T-helper 2 cell treated with Interferon-gamma antibody and Interleukin-4, amounts not matched to agents 100 ng/mL and 5 ng/mL, for 36 hours (primary cell): ENCODE measurements at regions not wholly inside any gene's neighbourhood (a gene's known extent, or its start where the extent isn't known, plus 50 kb on each side); places are given as distances from the start of the nearest gene placed in this dataset.

Experiments
- intact Hi-C: fragments of 100-400 bp; cut with micrococcal nuclease; formaldehyde crosslinking; loops from one replicate; pipeline ENCODE4 v1.15.1; 2023

GRCh38 chr5:123830575-123830974 lies 318.6 kb downstream of the CSNK1G3 start:
- intact Hi-C loops = no loop called here

- intact Hi-C loops = no loop called here
Observed at GRCh38 chr5:123827811-123828210, 315.8 kb downstream of the CSNK1G3 start.

GRCh38 chr5:123819833-123820232 lies 307.9 kb downstream of the CSNK1G3 start:
- intact Hi-C loops = no loop called here

GRCh38 chr5:123819386-123819785 lies 307.4 kb downstream of the CSNK1G3 start:
- intact Hi-C loops = no loop called here

GRCh38 chr5:123817267-123817666 lies 305.3 kb downstream of the CSNK1G3 start:
- intact Hi-C loops = no loop called here

GRCh38 chr5:123814801-123815470 lies 303.0 kb downstream of the CSNK1G3 start:
- intact Hi-C loops = no loop called here

GRCh38 chr5:123813937-123814624 lies 302.1 kb downstream of the CSNK1G3 start:
- intact Hi-C loops = no loop called here

GRCh38 chr5:123813264-123813663 lies 301.3 kb downstream of the CSNK1G3 start:
- intact Hi-C loops = no loop called here

- intact Hi-C loops = no loop called here
Observed at GRCh38 chr5:123811831-123812230, 299.9 kb downstream of the CSNK1G3 start.

- intact Hi-C loops = no loop called here
Observed at GRCh38 chr5:123810746-123811340, 298.9 kb downstream of the CSNK1G3 start.

GRCh38 chr5:123810253-123810652 lies 298.3 kb downstream of the CSNK1G3 start:
- intact Hi-C loops = no loop called here

- intact Hi-C loops = no loop called here
Observed at GRCh38 chr5:123809594-123810221, 297.7 kb downstream of the CSNK1G3 start.

- intact Hi-C loops = no loop called here
Observed at GRCh38 chr5:123808461-123809380, 296.7 kb downstream of the CSNK1G3 start.

GRCh38 chr5:123807177-123807945 lies 295.4 kb downstream of the CSNK1G3 start:
- intact Hi-C loops = no loop called here

GRCh38 chr5:123806644-123807043 lies 294.7 kb downstream of the CSNK1G3 start:
- intact Hi-C loops = no loop called here

GRCh38 chr5:123805300-123805699 lies 293.3 kb downstream of the CSNK1G3 start:
- intact Hi-C loops = no loop called here

- intact Hi-C loops = no loop called here
Observed at GRCh38 chr5:123803359-123803758, 291.4 kb downstream of the CSNK1G3 start.

- intact Hi-C loops = no loop called here
Observed at GRCh38 chr5:123802298-123802951, 290.4 kb downstream of the CSNK1G3 start.

- intact Hi-C loops = no loop called here
Observed at GRCh38 chr5:123800640-123801039, 288.7 kb downstream of the CSNK1G3 start.

- intact Hi-C loops = no loop called here
Observed at GRCh38 chr5:123795688-123796087, 283.7 kb downstream of the CSNK1G3 start.
